Naive thymus-derived CD4-positive, alpha-beta T cell (primary cell): ENCODE measurements at regions not wholly inside any gene's neighbourhood (a gene's known extent, or its start where the extent isn't known, plus 50 kb on each side); places are given as distances from the start of the nearest gene placed in this dataset.

Experiments
- ATAC-seq: fragments of 150-1000 bp; cut with Tn5 transposase; 2 replicates; pipeline ENCODE4 v1.10.0; 2021; ENCODE audit warnings: mild to moderate bottlenecking, moderate library complexity
- CTCF ChIA-PET: fragments of 350-600 bp; sonication (Branson Sonifier 250); formaldehyde crosslinking; loops from one replicate; lab custom pipeline; 2021; ENCODE audit warnings: antibody characterized with exemption; lab: Charles Lee
- POLR2A ChIA-PET: fragments of 350-600 bp; sonication (Branson Sonifier 250); formaldehyde crosslinking; loops from one replicate; lab custom pipeline; 2021; ENCODE audit warnings: antibody characterized with exemption, inconsistent platforms; lab: Charles Lee
- DNase-seq, 9 donors: peaks; one replicate each; pipeline versions ENCODE4 v3.0.0 to v3.0.0-alpha.2; 2020 to 2022; ENCODE audit warnings: mixed read lengths in 1 of 9
- H3K27ac ChIP-seq: one replicate; pipeline ENCODE4 v1.7.0; 2013; ENCODE audit warnings: mild to moderate bottlenecking, low read depth, low read length, moderate library complexity
- H3K27me3 ChIP-seq, 2 donors: one replicate each; pipeline ENCODE4 v1.7.0; 2013; ENCODE audit warnings: low read length in 2 of 2, mild to moderate bottlenecking in 2 of 2, moderate library complexity in 2 of 2; ENCODE audit not compliant: control insufficient read depth in 2 of 2, insufficient read depth in 2 of 2
- H3K36me3 ChIP-seq, 3 experiments: 1 replicate in 2 of 3; 2 replicates in 1 of 3; pipeline ENCODE4 v1.7.0; 2013; ENCODE audit warnings: low read length in 3 of 3, mild to moderate bottlenecking in 3 of 3, moderate library complexity in 1 of 3; ENCODE audit not compliant: insufficient read depth in 3 of 3, control insufficient read depth in 2 of 3
- H3K4me1 ChIP-seq, 2 donors: one replicate each; pipeline ENCODE4 v1.7.0; 2013; ENCODE audit warnings: low read length in 2 of 2, mild to moderate bottlenecking in 2 of 2, moderate library complexity in 1 of 2; ENCODE audit not compliant: control insufficient read depth in 2 of 2, insufficient read depth in 2 of 2
- H3K4me3 ChIP-seq: 2 replicates; pipeline ENCODE4 v1.7.0; 2013; ENCODE audit warnings: mild to moderate bottlenecking, low read length
- H3K9me3 ChIP-seq, 3 experiments: 1 replicate in 2 of 3; 2 replicates in 1 of 3; pipeline ENCODE4 v1.7.0; 2013; ENCODE audit warnings: low read length in 3 of 3; ENCODE audit not compliant: control insufficient read depth in 2 of 3
- H3K27ac Mint-ChIP-seq, 9 donors: one replicate each; pipeline ENCODE4 v1.8.0; 2020 to 2022; ENCODE audit warnings: mixed read lengths in 9 of 9, mild to moderate bottlenecking in 8 of 9, moderate library complexity in 5 of 9, inconsistent platforms in 2 of 9
- H3K27me3 Mint-ChIP-seq, 5 donors: one replicate each; pipeline ENCODE4 v1.8.0; 2021 to 2022; ENCODE audit warnings: mixed read lengths in 5 of 5, mild to moderate bottlenecking in 1 of 5
- H3K36me3 Mint-ChIP-seq, 5 donors: one replicate each; pipeline ENCODE4 v1.8.0; 2020 to 2022; ENCODE audit warnings: mixed read lengths in 5 of 5, mild to moderate bottlenecking in 3 of 5, inconsistent platforms in 1 of 5
- H3K4me1 Mint-ChIP-seq, 7 donors: one replicate each; pipeline ENCODE4 v1.8.0; 2020 to 2022; ENCODE audit warnings: mixed read lengths in 7 of 7, mild to moderate bottlenecking in 3 of 7, inconsistent platforms in 1 of 7
- H3K4me3 Mint-ChIP-seq, 10 donors: one replicate each; pipeline ENCODE4 v1.8.0; 2020 to 2022; ENCODE audit warnings: mild to moderate bottlenecking in 10 of 10, mixed read lengths in 10 of 10, moderate library complexity in 6 of 10, inconsistent platforms in 2 of 10
- H3K9me3 Mint-ChIP-seq, 11 donors: one replicate each; pipeline ENCODE4 v1.8.0; 2020 to 2022; ENCODE audit warnings: mixed read lengths in 11 of 11, mild to moderate bottlenecking in 4 of 11, inconsistent platforms in 1 of 11, moderate library complexity in 1 of 11
- intact Hi-C, 2 donors: fragments of 100-400 bp; cut with micrococcal nuclease; formaldehyde crosslinking; loops; one replicate each; pipeline ENCODE4 v1.15.1; 2023

GRCh38 chr2:117087535-117088291, 726.8 kb upstream of the DDX18 start:
- Mint-ChIP-seq H3K27me3 (no peaks in the 10 kb centered on the region), H3K27ac (no peak overlapping the region), H3K9me3 (peaks cover 0 to 10% (median 4%) of the 10 kb centered on the region in 11 donors), H3K36me3 (no peaks in the 10 kb centered on the region), H3K4me1 (no peaks in the 10 kb centered on the region), H3K4me3 (no peak overlapping the region)
- ChIA-PET CTCF (no interaction called here), POLR2A (no interaction called here)
- Histone ChIP-seq H3K9me3 (no peaks in the 10 kb centered on the region), H3K4me1 (no peaks in the 10 kb centered on the region), H3K27me3 (no peaks in the 10 kb centered on the region), H3K27ac (no peak overlapping the region), H3K4me3 (no peak overlapping the region), H3K36me3 (no peaks in the 10 kb centered on the region)
- DNase-seq (no peak), ATAC-seq (no peak)
- intact Hi-C loops = no loop called here

- Mint-ChIP-seq H3K27me3 (no peaks in the 10 kb centered on the region), H3K27ac (no peak overlapping the region), H3K4me1 (no peaks in the 10 kb centered on the region), H3K4me3 (no peak overlapping the region), H3K9me3 (peaks cover 0 to 15% (median 4%) of the 10 kb centered on the region in 11 donors), H3K36me3 (no peaks in the 10 kb centered on the region)
- ATAC-seq = no peak
- no peaks in the 10 kb centered on the region for H3K4me1 ChIP-seq
- ChIA-PET POLR2A (no interaction called here), CTCF (no interaction called here)
- no peaks in the 10 kb centered on the region for H3K36me3 ChIP-seq
- H3K27me3 ChIP-seq = no peaks in the 10 kb centered on the region
- H3K9me3 ChIP-seq = no peaks in the 10 kb centered on the region
- H3K27ac ChIP-seq = no peak overlapping the region
- intact Hi-C loops = no loop called here
- no peak for DNase-seq
- no peak overlapping the region for H3K4me3 ChIP-seq
Measured at GRCh38 chr2:117091041-117091837, 723.3 kb upstream of the DDX18 start.

- no peaks in the 10 kb centered on the region for H3K27me3 ChIP-seq
- H3K4me3 ChIP-seq = no peak overlapping the region
- POLR2A ChIA-PET = no interaction called here
- Mint-ChIP-seq H3K9me3 (peaks cover 0 to 18% (median 3%) of the 10 kb centered on the region in 11 donors), H3K4me1 (no peaks in the 10 kb centered on the region), H3K4me3 (no peak overlapping the region), H3K36me3 (no peaks in the 10 kb centered on the region), H3K27me3 (no peaks in the 10 kb centered on the region), H3K27ac (no peak overlapping the region)
- DNase-seq (no peak), ATAC-seq (no peak)
- CTCF ChIA-PET = no interaction called here
- H3K4me1 ChIP-seq = no peaks in the 10 kb centered on the region
- no peaks in the 10 kb centered on the region for H3K9me3 ChIP-seq
- no peaks in the 10 kb centered on the region for H3K36me3 ChIP-seq
- intact Hi-C loops = no loop called here
- H3K27ac ChIP-seq = no peak overlapping the region
Measured at GRCh38 chr2:117101613-117102012, 712.9 kb upstream of the DDX18 start.

- Histone ChIP-seq H3K27ac (no peak overlapping the region), H3K27me3 (no peaks in the 10 kb centered on the region), H3K4me3 (no peak overlapping the region), H3K4me1 (no peaks in the 10 kb centered on the region), H3K9me3 (no peaks in the 10 kb centered on the region), H3K36me3 (no peaks in the 10 kb centered on the region)
- Mint-ChIP-seq H3K4me1 (no peaks in the 10 kb centered on the region), H3K27ac (no peak overlapping the region), H3K4me3 (no peak overlapping the region), H3K9me3 (peaks cover 0 to 34% (median 23%) of the 10 kb centered on the region in 11 donors), H3K36me3 (no peaks in the 10 kb centered on the region), H3K27me3 (no peaks in the 10 kb centered on the region)
- ATAC-seq = no peak
- intact Hi-C loops = no loop called here
- ChIA-PET POLR2A (no interaction called here), CTCF (no interaction called here)
- DNase-seq = no peak
Measured at GRCh38 chr2:117108741-117109267, 705.7 kb upstream of the DDX18 start.

- Mint-ChIP-seq H3K4me3 (no peak overlapping the region), H3K27ac (no peak overlapping the region), H3K36me3 (no peaks in the 10 kb centered on the region), H3K27me3 (no peaks in the 10 kb centered on the region), H3K9me3 (peaks cover 0 to 13% (median 4%) of the 10 kb centered on the region in 11 donors), H3K4me1 (no peaks in the 10 kb centered on the region)
- Histone ChIP-seq H3K4me1 (no peaks in the 10 kb centered on the region), H3K27ac (no peak overlapping the region), H3K4me3 (no peak overlapping the region), H3K27me3 (no peaks in the 10 kb centered on the region), H3K9me3 (no peaks in the 10 kb centered on the region), H3K36me3 (no peaks in the 10 kb centered on the region)
- DNase-seq (no peak), ATAC-seq (no peak)
- intact Hi-C loops = no loop called here
- ChIA-PET CTCF (no interaction called here), POLR2A (no interaction called here)
Measured at GRCh38 chr2:117118994-117119393, 695.5 kb upstream of the DDX18 start.

GRCh38 chr2:117123362-117123761, 691.1 kb upstream of the DDX18 start:
- H3K4me3 Mint-ChIP-seq = no peak overlapping the region
- POLR2A ChIA-PET = no interaction called here
- no peak overlapping the region for H3K27ac Mint-ChIP-seq

More at GRCh38 chr2:117123362-117123761, 691.1 kb upstream of the DDX18 start:
- no peak for ATAC-seq
- Mint-ChIP-seq H3K36me3 (no peaks in the 10 kb centered on the region), H3K9me3 (peaks cover 0 to 14% (median 5%) of the 10 kb centered on the region in 11 donors), H3K4me1 (no peaks in the 10 kb centered on the region), H3K27me3 (no peaks in the 10 kb centered on the region)
- no peak overlapping the region for H3K4me3 ChIP-seq
- H3K27ac ChIP-seq = no peak overlapping the region
- CTCF ChIA-PET = no interaction called here
- no peaks in the 10 kb centered on the region for H3K9me3 ChIP-seq
- no peaks in the 10 kb centered on the region for H3K27me3 ChIP-seq
- intact Hi-C loops = no loop called here
- DNase-seq = no peak
- H3K4me1 ChIP-seq = no peaks in the 10 kb centered on the region
- H3K36me3 ChIP-seq = no peaks in the 10 kb centered on the region
